Fibroblast of skin of left quadriceps (primary cell): ENCODE measurements at regions not wholly inside any gene's neighbourhood (a gene's known extent, or its start where the extent isn't known, plus 50 kb on each side); places are given as distances from the start of the nearest gene placed in this dataset.

Experiments
- DNase-seq, 2 experiments: peaks; one replicate each; pipeline ENCODE4 v3.0.0-alpha.2; 2013; ENCODE audit warnings: low read depth in 2 of 2

DNA sequence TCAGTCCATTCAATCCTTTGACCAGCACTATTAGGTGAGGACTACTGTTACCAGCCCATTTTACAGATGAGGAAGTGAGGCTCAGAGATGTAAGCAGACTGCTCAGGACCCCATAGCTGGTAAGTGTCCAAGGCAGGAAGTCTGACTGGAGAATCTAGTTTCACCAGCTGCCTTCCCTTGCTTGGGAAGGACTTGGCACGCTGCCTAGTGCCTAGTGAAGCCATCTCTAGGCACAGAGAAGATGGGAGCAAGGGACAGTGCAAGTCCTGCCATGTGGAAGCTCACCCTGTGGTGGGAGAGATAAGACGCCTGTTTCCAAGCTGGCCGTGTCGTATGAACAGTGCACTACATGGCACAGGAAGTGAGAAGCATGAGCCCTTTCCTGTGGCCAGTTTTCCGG is 111.8 kb upstream of the TMC3 start:
- no peak for DNase-seq

DNA sequence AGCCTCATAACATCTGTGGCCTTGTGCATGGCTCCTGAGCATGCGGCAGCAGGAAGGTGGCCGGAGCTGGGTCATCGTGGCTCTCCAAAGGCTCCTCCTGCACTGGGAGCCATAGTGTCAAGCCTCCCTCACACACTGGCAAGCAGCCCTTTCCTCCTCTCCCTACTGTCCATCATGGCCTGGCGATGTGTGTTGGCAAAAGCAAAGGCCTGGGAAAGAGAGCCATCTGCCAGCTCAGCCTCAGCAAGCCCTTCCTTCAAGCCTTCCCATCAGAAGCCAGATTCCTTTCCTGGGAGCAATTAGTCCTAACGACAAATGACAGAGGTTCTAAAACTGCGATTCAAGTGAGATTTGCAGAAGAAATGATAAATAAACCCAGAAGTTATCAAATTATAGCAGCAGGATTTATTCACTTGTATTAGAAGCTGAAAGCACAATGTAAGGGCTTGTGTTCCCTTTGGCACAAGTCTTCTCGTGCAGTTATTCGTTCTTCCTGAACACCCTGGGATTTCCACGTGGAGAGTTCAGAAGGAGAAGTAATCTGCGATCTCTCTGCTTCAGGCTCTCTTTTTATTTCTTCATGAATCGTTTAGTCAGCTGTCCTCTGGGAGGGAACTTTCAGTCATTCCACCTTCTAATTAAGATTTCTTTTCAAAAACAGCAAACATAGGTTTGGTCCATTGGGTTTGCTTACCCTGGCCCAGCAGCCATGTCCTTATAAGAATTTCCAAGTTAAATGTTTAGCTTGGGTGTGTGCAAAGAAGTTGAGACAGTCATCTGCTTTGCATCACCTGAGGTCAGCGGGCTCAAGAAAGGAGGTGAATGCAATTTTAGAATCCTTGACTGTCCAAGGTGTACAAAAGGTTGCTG is 110.3 kb upstream of the TMC3 start:
- no peak for DNase-seq

DNA sequence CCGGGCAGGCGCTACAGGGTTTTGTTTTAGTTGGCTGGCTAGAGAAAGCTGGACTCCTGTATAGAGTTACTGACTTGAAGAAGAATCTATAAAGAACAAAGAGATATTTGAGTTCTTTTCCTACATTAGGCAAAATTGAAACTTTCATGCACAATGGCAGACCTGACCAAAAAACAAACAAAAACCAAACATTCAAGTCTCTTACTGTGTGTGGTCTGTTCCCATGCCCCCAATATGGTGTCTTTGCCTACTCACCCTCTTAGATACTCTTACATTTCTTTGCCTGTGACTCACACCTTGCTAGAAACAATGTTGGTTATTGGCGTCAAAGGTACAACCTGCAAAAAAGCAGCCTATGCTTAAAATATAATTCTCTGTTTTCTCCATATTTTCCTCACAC is 109.5 kb upstream of the TMC3 start:
- no peak for DNase-seq

DNA sequence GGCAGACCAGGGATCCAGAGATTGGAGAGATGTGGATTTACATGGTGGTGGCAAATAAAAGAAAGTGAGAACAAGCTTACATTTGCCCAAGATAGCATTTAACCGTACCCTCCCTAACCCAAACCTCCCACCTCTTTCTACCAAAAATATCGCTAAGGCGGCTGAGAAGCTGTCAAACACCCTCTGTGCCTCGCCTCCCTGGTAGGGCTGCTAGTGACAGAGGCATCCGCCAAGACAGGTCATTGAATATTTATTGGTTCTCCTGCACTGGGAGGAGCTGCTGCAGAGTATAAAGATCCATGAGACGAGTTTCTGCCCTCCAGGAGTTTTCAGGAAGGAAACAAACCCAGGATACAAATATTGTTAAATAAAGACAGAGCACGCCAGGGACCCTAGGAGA is 107.3 kb upstream of the TMC3 start:
- DNase-seq: no peak

DNA sequence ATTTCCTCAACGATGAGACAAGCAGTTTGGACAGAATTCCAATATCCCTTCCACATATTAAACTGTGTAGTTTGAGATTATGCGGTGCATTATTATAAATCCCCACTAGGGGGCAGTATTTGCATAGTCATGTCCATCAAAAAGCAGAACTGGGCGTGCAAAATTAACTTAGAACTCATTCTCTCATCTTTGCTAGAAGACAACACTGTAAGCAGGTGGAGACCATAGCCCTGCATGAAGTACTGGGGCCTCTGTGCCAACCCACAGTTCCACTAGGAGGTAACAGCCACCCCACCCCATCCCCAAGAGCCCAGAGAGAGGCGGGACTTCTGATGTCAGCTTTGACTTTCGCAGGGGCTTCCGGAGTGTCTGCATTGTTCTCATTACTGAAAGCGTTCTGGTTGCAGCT is 106.6 kb upstream of the TMC3 start:
- peak; percentile 49 to 54 for DNase-seq

DNA sequence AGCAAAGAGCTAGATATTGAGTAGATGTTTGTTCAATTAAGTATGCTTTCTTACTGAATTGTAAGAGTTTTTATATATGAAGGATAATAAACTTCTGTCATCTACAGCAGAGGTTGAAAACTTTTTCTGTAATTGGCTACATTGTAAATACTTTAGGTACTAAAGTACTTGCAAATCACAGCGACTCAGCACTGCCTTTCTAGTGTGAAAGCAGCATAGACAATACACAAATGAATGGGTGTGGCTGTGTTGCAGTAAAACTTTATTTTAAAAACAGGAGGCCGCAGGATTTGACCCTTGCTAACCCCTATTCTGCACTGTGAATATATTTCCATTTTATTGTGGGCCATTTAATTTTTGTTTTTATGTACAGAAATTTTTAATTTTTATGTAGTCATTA is 104.3 kb upstream of the TMC3 start:
- no peak for DNase-seq

DNA sequence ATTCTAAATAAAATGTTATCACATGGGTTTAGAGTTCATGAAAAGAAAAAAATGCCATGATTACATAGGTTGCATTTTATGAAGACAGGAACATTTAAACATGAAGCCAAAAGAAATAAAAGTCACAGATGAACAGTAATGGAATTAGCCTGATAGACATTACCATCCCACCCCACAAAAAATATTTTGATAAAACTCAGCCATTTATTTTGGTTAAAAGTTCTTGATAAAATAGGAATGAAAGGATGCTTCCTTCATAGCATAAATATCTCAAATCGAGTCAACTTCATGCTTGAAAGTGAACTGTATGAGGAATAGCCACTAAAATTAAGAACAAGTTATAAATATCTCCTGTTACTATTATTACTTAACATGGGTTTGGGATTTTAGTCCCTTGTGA is 101.9 kb upstream of the TMC3 start:
- DNase-seq: no peak

DNA sequence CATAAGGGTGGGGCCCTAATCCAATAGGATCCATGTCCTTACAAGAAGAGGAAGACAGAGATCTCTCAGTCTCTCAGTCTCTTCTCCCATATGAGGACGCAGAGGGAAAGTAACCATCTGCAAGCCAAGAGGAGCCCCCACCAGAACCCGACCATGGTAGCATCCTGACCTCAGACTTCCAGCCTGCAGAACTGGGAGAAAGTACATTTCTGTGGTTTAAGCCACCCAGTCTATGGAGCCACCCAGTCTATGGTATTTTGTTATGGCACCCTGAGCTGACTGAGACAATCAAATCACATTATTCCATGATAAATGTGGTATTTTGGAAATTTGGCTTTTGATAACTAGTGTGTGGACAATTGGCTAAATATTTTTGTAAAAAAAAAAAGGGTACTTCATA is 101.5 kb upstream of the TMC3 start:
- DNase-seq: no peak

DNA sequence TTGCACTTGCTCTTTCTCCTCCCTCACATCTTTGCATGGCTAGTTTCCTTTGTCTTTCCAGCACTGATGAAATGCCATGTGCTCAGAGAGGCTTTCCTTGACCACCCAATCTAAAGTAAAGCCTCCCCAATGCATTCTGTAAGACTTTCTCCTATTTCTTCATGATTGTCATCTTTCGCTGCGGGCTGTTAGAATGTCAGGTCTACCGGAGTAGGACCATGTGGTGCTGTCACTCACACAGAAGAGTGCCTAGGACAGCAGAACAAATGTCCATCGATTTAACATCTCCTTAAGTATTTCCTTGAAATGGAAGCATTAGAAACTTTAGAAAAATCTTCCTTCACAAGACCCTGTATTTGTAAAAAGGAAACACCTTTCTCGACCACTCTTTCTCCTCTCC is 99.9 kb upstream of the TMC3 start:
- DNase-seq: no peak

DNA sequence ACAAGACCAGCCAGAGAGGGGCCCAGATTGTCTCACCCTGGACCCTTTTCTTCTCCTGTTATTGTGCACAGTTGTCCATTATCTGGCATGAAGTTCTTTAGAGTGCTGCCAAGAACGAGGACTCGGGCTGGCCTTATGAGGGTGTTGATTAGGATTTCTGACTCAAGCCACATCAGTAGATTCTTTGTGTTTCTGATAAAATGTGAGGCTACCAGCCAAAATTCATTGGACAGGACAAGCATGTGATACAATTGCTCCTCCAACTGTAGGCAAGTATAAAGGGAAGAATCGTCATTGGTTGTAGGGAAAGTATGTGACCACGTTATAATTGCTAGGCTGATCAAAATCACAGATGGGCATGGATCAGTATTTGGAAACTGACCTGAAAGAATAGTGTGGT is 99.2 kb upstream of the TMC3 start:
- DNase-seq: no peak

DNA sequence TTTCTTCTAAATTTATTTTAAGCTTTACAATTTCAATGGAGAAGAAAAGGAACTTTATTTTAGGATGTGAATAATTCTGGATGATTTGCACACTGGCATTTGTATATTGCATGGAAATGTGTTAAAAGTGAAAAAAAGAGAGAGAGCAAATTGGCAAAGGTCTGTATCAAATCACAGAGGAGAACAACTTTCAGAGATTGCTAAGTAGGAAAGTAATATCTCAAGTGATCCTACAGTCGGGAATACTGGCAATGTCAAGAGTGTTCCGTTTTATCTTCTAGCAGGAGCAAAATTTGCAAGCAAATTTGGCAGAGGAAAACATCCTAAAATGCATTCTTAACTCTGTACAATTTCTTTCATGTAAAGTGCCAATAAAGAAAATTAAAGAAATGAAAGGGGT is 97.1 kb upstream of the TMC3 start:
- no peak for DNase-seq

DNA sequence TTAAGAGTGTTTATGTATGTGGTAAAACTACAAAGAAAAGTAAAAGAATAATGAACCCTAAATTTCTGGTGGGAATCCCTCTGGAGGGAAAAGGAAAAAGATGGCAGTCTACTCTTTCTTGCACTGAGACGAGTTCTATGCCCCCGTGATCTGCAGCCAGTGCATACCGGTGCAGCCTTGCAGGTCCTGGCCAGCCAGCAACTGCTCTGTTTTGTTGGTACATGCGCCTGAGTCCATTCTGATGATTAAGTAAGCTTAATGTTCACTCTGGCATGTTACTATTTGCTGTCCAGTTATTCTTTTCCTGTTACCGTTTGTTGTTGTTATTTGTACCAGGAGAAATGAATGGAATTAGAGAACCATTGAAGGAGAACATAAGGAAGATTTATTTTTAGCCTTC is 95.1 kb upstream of the TMC3 start:
- no peak for DNase-seq

DNA sequence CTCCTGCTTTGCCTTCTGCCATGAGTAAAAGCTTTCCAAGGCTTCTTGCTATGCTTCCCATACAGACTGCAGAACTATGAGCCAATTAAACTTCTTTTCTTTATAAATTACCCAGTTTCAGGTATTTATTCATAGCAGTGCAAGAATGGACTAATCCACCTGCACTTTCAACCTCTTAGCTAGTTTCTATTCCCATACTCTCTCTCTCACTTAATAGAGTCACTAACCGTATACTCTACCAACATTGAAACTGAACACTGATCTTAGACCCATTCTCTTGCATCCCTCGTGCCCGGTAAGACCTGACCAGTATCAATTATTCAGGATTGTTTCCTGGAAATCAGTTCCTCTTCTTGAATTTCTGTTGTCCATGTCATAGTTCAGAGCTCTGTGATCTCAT is 92.7 kb upstream of the TMC3 start:
- DNase-seq: no peak

DNA sequence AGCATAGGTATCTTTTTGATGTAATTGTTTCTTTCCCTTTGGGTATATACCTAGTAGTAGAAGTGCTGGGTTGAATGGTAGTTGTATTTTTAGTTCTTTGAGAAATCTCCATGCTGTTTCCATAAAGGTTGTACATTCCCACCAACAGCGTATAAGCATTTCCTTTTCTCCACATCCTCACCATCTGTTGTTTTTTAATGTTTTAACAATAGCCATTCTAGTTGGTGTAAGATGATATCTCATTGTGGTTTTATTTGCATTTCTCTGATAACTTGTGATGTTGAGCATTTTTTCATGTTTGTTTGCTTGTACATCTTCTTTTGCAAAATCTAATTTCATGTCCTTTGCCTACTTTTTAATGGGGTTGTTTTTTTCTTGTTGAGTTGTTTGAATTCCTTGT is 80.0 kb upstream of the TMC3 start:
- no peak for DNase-seq

DNA sequence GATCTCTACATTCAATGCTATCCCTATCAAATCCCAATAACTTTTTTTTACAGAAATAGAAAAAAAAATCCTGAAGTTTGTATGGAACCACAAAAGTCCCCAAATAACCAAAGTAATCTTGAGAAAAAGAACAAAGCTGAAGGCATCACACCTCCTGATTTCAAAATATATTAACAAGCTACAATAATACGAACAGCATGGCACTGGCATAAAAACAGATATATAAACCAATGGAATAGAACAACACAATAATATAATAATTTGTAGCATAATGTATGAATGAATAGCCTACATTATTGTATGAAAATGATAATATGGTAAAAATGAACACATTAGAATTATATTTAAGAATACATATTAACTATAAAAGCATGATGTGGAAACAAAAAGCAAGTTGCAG is 76.7 kb upstream of the TMC3 start:
- no peak for DNase-seq

DNA sequence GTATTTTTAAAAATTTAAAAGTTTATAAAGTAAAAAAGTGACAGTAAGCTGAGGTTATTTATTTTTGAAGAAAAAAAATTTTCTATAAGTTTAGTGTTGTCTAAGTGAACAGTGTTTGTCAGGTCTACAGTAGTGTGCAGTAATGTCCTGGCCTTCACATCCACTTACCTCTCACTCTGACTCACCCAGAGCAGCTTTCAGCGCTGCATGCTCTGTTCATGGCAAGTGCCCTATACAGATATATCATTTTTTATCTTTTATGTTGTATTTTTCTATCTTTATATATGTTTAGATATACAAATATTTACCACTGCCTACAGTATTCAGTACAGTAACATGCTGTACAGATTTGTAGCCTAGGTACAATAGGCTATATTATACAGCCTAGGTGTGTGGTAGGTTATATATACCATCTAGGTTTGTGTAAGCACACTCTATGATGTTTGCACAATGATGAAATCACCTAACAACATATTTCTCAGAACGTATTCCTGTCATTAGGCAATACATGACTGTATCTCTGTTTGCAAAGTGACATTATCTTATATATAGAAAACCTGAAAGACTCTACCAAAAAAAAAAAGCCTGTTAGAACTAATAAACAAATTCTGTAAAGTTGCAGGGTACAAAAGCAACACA is 75.9 kb upstream of the TMC3 start:
- no peak for DNase-seq

DNA sequence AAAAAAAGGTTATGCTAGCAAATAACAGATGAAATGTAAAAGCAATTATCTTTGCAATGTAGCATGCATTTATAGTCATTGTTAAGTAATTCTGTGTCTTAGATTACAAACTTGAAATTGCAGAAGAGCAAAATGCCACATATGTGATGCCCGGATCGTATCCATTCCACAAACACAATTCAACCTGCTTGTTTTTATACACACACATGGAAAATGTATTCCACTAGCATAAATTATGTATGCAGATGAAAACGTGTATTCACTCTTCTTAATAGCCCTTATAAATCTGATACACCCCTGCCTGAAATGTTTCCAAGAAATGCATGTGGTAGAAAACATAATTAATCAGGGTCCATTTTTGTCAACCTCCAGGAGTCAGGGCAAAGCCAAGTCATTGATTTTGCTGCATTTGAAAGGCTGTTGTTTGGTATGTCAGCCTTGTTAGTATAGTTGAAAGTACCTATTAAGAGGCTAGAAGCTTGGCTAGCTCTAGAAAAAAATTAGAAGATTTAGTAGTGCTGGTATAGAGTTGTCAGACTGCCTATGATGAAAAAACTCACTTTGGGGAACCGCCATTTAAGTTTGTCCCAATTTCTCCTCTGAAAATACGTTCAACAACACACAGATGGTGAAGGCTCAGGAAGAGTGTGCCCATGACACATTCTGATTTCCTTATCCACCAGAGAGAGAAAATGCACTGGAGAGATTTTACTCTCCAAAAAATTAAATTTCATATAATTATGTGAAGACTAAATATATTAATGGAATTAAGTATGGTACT is 69.2 kb upstream of the TMC3 start:
- DNase-seq: no peak

DNA sequence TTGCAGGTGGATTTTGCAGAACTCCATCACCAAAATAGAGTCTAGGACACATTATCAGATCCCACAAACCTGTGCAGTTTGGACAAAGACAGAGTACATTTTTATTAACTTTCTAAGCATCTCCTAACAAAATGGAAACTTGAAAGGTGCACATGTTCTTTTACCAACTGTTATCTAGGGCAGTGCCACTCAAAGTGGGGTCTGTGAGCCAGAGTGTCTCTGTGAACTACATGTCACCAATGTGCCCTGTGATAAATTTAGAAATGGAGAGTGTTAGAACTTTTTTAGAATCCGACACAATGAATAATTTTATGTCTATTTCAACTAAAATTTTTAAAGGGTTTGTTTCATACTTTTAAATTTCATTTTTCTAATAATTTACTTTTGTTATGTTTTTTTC is 68.4 kb upstream of the TMC3 start:
- DNase-seq: no peak

DNA sequence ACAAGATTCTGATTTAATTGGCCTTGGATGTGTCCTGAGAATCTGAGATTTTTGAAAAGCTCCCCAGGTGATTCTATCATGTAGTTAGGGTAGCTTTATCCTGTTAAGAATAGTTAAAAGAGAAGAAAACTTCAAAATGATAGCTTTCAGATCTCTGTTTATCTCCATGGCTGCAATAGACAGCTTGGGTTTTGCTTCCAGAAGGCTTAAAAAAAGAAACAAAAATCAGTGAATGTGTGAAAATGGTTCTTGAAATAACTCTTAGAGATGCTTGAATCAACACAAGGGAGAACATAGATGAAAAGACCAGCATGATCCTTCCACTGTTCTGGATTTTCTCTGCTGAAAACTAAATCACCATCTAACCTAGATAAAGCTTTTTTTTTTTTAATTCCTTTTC is 60.8 kb upstream of the TMC3 start:
- DNase-seq: no peak

DNA sequence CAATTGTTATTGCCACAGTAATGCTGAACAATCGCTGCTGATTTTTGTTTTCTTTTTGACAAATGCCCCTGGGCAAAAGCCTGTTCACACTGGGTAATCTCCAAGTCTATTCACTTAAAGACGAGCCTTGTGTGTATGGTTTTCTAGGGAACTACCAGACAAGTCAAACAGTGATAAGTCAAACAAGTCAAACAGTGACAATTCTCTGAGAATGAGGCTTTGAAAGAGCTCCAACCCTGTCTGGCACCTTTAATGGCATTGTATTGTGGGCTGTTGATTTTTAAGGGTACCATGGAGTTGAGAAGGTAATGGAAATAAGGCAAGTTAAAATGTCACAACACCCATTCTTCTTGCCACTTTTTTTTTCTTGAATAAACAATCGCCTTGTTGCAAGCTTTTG is 59.4 kb upstream of the TMC3 start:
- DNase-seq: no peak

DNA sequence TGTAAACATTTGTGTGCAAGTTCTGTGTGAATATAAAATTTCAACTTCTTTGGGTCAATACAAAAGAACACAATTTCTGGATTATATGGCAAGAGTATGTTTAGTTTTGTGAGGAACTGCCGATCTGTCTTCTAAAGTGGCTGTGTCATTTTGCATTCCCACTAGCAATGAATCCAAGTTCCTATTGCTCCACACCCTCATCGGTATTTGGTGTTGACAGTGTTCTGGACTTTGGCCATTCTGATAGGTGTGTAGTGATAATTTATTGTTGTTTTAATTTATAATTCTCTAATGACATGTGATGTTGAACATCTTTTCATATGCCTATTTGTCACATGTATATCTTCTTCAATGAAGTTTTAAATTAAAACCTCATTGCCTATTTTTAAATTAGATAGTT is 58.2 kb upstream of the TMC3 start:
- no peak for DNase-seq

DNA sequence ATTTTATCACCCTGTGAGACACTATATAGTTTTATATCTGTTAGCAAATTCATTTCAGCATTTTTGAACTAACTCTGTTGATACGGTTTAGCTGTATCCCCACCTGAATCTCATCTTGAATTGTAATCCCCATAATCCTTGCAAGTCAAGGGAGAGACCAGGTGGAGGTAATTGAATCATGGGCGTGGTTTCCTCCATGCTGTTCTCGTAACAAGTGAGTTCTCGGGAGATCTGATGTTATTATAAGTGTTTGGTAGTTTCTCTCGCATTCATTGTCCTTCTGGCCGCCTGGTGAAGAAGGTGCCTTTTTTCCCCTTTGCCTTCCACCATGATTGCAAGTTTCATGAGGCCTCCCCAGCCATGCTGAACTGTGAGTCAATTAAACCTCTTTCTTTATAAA is 53.2 kb upstream of the TMC3 start:
- DNase-seq: no peak

DNA sequence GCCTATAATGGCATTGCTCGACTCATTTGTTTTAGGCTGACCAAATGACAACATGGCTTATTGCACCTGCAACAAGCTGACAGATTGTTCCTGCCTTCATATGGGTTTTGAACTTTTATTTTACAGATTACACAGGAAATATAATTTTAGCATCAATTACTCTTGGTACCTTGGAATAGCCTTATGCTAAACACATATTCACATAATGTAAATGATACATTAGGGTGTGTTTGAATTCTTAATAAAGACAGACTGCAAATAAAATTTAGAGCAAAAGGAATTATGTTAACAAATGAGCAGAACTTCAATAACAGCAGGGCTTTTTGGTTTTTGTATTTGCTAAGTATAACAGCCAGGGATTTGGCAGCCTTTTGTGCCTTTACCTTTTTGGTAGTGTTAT is 51.9 kb upstream of the TMC3 start:
- no peak for DNase-seq
